Mesenchymal stem cell (in vitro differentiated cells and primary cell): ENCODE measurements at regions not wholly inside any gene's neighbourhood (a gene's known extent, or its start where the extent isn't known, plus 50 kb on each side); places are given as distances from the start of the nearest gene placed in this dataset.

Experiments
- DNase-seq: peaks from one replicate; pipeline ENCODE4 v3.0.0-alpha.2; 2013
- H2AFZ ChIP-seq: one replicate; pipeline ENCODE4 v1.6.1; 2013; ENCODE audit warnings: low read depth, mild to moderate bottlenecking, control low read depth, inconsistent platforms, low read length, moderate library complexity
- H2AK5ac ChIP-seq: 2 replicates; pipeline ENCODE4 v1.6.1; 2013; ENCODE audit warnings: low read length, moderate library complexity, mild to moderate bottlenecking, inconsistent platforms; ENCODE audit not compliant: severe bottlenecking
- H2BK120ac ChIP-seq: one replicate; pipeline ENCODE4 v1.6.1; 2013; ENCODE audit warnings: low read depth, mild to moderate bottlenecking, inconsistent platforms, low read length, moderate library complexity
- H2BK12ac ChIP-seq, 2 experiments: one replicate each; pipeline ENCODE4 v1.6.1; 2013; ENCODE audit warnings: inconsistent platforms in 2 of 2, low read length in 2 of 2, mild to moderate bottlenecking in 2 of 2, moderate library complexity in 2 of 2, control low read depth in 1 of 2
- H2BK15ac ChIP-seq: one replicate; pipeline ENCODE4 v1.6.1; 2013; ENCODE audit warnings: mild to moderate bottlenecking, low read depth, inconsistent platforms; ENCODE audit not compliant: poor library complexity, severe bottlenecking
- H2BK5ac ChIP-seq: 2 replicates; pipeline ENCODE4 v1.6.1; 2013; ENCODE audit warnings: low read depth, mild to moderate bottlenecking, low read length, control low read depth, inconsistent platforms; ENCODE audit not compliant: poor library complexity, severe bottlenecking
- H3K14ac ChIP-seq, 2 experiments: one replicate each; pipeline ENCODE4 v1.6.1; 2013; ENCODE audit warnings: inconsistent platforms in 2 of 2, low read length in 2 of 2, control low read depth in 1 of 2, mild to moderate bottlenecking in 1 of 2, moderate library complexity in 1 of 2
- H3K18ac ChIP-seq, 2 experiments: one replicate each; pipeline ENCODE4 v1.6.1; 2013; ENCODE audit warnings: inconsistent platforms in 2 of 2, low read length in 2 of 2, control low read depth in 1 of 2, low read depth in 1 of 2, mild to moderate bottlenecking in 1 of 2
- H3K23ac ChIP-seq, 2 experiments: one replicate each; pipeline ENCODE4 v1.6.1; 2013; ENCODE audit warnings: inconsistent platforms in 2 of 2, low read length in 2 of 2, mild to moderate bottlenecking in 2 of 2, moderate library complexity in 2 of 2, control low read depth in 1 of 2
- H3K27ac ChIP-seq: 2 replicates; pipeline ENCODE4 v1.5.1; 2013; ENCODE audit warnings: mild to moderate bottlenecking, moderate library complexity, low read length, control low read depth, inconsistent platforms; ENCODE audit not compliant: poor library complexity, severe bottlenecking
- H3K27me3 ChIP-seq, 2 experiments: 2 replicates each; pipeline versions ENCODE4 v1.6.1 to v1.7.0; 2013; ENCODE audit warnings: low read length in 2 of 2, mild to moderate bottlenecking in 2 of 2, moderate library complexity in 2 of 2, control low read depth in 1 of 2, inconsistent platforms in 1 of 2; ENCODE audit not compliant: control insufficient read depth in 1 of 2, insufficient read depth in 1 of 2
- H3K36me3 ChIP-seq, 2 experiments: 2 replicates each; pipeline versions ENCODE4 v1.6.1 to v1.7.0; 2013; ENCODE audit warnings: low read length in 2 of 2, control low read depth in 1 of 2, inconsistent platforms in 1 of 2, low read depth in 1 of 2, mild to moderate bottlenecking in 1 of 2; ENCODE audit not compliant: insufficient read depth in 2 of 2, control insufficient read depth in 1 of 2
- H3K4ac ChIP-seq, 2 experiments: one replicate each; pipeline ENCODE4 v1.6.1; 2013; ENCODE audit warnings: inconsistent platforms in 2 of 2, low read length in 2 of 2, mild to moderate bottlenecking in 2 of 2, moderate library complexity in 2 of 2, control low read depth in 1 of 2, low read depth in 1 of 2
- H3K4me1 ChIP-seq: 2 replicates; pipeline ENCODE4 v1.6.1; 2013; ENCODE audit warnings: low read depth, low read length, control low read depth; ENCODE audit not compliant: control insufficient read depth, insufficient read depth
- H3K4me2 ChIP-seq: 2 replicates; pipeline ENCODE4 v1.6.1; 2013; ENCODE audit warnings: low read length, mild to moderate bottlenecking, inconsistent platforms; ENCODE audit not compliant: poor library complexity, severe bottlenecking
- H3K4me3 ChIP-seq, 2 experiments: 2 replicates each; pipeline versions ENCODE4 v1.5.1 to v1.7.0; 2013; ENCODE audit warnings: low read length in 2 of 2, mild to moderate bottlenecking in 2 of 2, control low read depth in 1 of 2, low read depth in 1 of 2; ENCODE audit not compliant: insufficient read depth in 1 of 2
- H3K79me1 ChIP-seq: replicated peaks from 2 replicates; pipeline ENCODE4 v1.6.1; 2013; ENCODE audit warnings: mild to moderate bottlenecking, control low read depth, low read length, inconsistent platforms; ENCODE audit not compliant: poor library complexity, severe bottlenecking
- H3K9ac ChIP-seq: 2 replicates; pipeline ENCODE4 v1.7.0; 2013; ENCODE audit warnings: mild to moderate bottlenecking, low read length, moderate library complexity
- H3K9me3 ChIP-seq: 2 replicates; pipeline ENCODE4 v1.7.0; 2013; ENCODE audit warnings: mild to moderate bottlenecking, low read length; ENCODE audit not compliant: control insufficient read depth
- H4K8ac ChIP-seq: one replicate; pipeline ENCODE4 v1.6.1; 2013; ENCODE audit warnings: inconsistent platforms, mild to moderate bottlenecking, low read length, moderate library complexity
- H4K91ac ChIP-seq: one replicate; pipeline ENCODE4 v1.6.1; 2013; ENCODE audit warnings: mild to moderate bottlenecking, low read length, inconsistent platforms
- WGBS: methylation state at CpG from one replicate; pipeline ENCODE4 v1.1.7; 2013; ENCODE audit warnings: mixed read lengths; 5-methylcytosine and 5-hydroxymethylcytosine counted together

GRCh38 chr5:180437336-180437735 lies 56.8 kb upstream of the CNOT6 start:
- H3K27ac ChIP-seq, result no peak overlapping the region
- DNase-seq, result no peak
- peaks cover 0 to 25% of the 10 kb centered on the region in 2 experiments for H3K27me3 ChIP-seq
- no peak overlapping the region for H3K4ac ChIP-seq
- no peaks in the 10 kb centered on the region for H3K79me1 ChIP-seq
- no peak overlapping the region for H2BK120ac ChIP-seq
- H3K36me3 ChIP-seq, result no peaks in the 10 kb centered on the region
- no peak overlapping the region for H3K4me3 ChIP-seq
- WGBS, result 93% methylated on average over 7 of the region's 8 CpGs
- H2AFZ ChIP-seq, result no peak overlapping the region
- no peak overlapping the region for H3K23ac ChIP-seq
- H2BK5ac ChIP-seq, result no peak overlapping the region
- no peak overlapping the region for H3K14ac ChIP-seq
- H3K4me1 ChIP-seq, result peaks cover 1% of the 10 kb centered on the region
- H3K18ac ChIP-seq, result no peak overlapping the region
- no peak overlapping the region for H4K8ac ChIP-seq
- H2BK12ac ChIP-seq, result no peak overlapping the region
- no peak overlapping the region for H2BK15ac ChIP-seq
- no peak overlapping the region for H4K91ac ChIP-seq
- H2AK5ac ChIP-seq, result no peak overlapping the region
- no peak overlapping the region for H3K4me2 ChIP-seq
- H3K9me3 ChIP-seq, result peaks cover 2% of the 10 kb centered on the region
- H3K9ac ChIP-seq, result no peak overlapping the region

- H3K4me2 ChIP-seq, result no peak overlapping the region
- no peaks in the 10 kb centered on the region for H3K4me1 ChIP-seq
- no peak for DNase-seq
- H3K79me1 ChIP-seq, result no peaks in the 10 kb centered on the region
- no peak overlapping the region for H2AK5ac ChIP-seq
- H2BK12ac ChIP-seq, result no peak overlapping the region
- no peak overlapping the region for H4K8ac ChIP-seq
- H3K27me3 ChIP-seq, result peaks cover 0 to 25% of the 10 kb centered on the region in 2 experiments
- H3K9me3 ChIP-seq, result peaks cover 9% of the 10 kb centered on the region
- H2BK120ac ChIP-seq, result no peak overlapping the region
- 90% methylated on average over 26 of the region's 26 CpGs for WGBS
- no peak overlapping the region for H3K23ac ChIP-seq
- no peak overlapping the region for H3K14ac ChIP-seq
- H2AFZ ChIP-seq, result no peak overlapping the region
- H4K91ac ChIP-seq, result no peak overlapping the region
- H3K18ac ChIP-seq, result no peak overlapping the region
- no peak overlapping the region for H3K9ac ChIP-seq
- no peak overlapping the region for H3K4me3 ChIP-seq
- no peaks in the 10 kb centered on the region for H3K36me3 ChIP-seq
- H2BK15ac ChIP-seq, result no peak overlapping the region
- H3K4ac ChIP-seq, result no peak overlapping the region
- no peak overlapping the region for H3K27ac ChIP-seq
- H2BK5ac ChIP-seq, result no peak overlapping the region
Measured at GRCh38 chr5:180438785-180439780, 55.1 kb upstream of the CNOT6 start.

GRCh38 chr5:180439911-180440769 lies 54.0 kb upstream of the CNOT6 start:
- Histone ChIP-seq H2BK12ac (no peak overlapping the region), H2BK120ac (no peak overlapping the region), H4K8ac (no peak overlapping the region), H3K4me1 (no peaks in the 10 kb centered on the region), H3K9ac (no peak overlapping the region), H3K79me1 (no peaks in the 10 kb centered on the region), H3K36me3 (no peaks in the 10 kb centered on the region), H4K91ac (no peak overlapping the region), H2BK5ac (no peak overlapping the region), H3K27ac (no peak overlapping the region), H3K4ac (no peak overlapping the region), H3K18ac (no peak overlapping the region), H2BK15ac (no peak overlapping the region), H3K14ac (no peak overlapping the region), H3K27me3 (peaks cover 0 to 25% of the 10 kb centered on the region in 2 experiments), H3K23ac (no peak overlapping the region), H2AFZ (no peak overlapping the region), H2AK5ac (no peak overlapping the region), H3K4me3 (no peak overlapping the region), H3K4me2 (no peak overlapping the region), H3K9me3 (peaks cover 19% of the 10 kb centered on the region)
- no peak for DNase-seq
- WGBS, result 45% methylated on average over 16 of the region's 17 CpGs

GRCh38 chr5:180441564-180442051 lies 52.6 kb upstream of the CNOT6 start:
- H3K14ac ChIP-seq, result no peak overlapping the region
- no peak overlapping the region for H2BK15ac ChIP-seq
- H3K18ac ChIP-seq, result no peak overlapping the region
- no peak overlapping the region for H2AK5ac ChIP-seq
- H2BK12ac ChIP-seq, result no peak overlapping the region
- no peak overlapping the region for H3K4me2 ChIP-seq
- H4K91ac ChIP-seq, result no peak overlapping the region
- no peak overlapping the region for H3K9ac ChIP-seq
- peaks cover 22% of the 10 kb centered on the region for H3K9me3 ChIP-seq
- H2BK120ac ChIP-seq, result no peak overlapping the region
- 84% methylated on average over 14 of the region's 15 CpGs for WGBS
- peaks cover 0 to 21% of the 10 kb centered on the region in 2 experiments for H3K27me3 ChIP-seq
- no peaks in the 10 kb centered on the region for H3K4me1 ChIP-seq
- H3K4ac ChIP-seq, result no peak overlapping the region
- H3K23ac ChIP-seq, result no peak overlapping the region
- no peaks in the 10 kb centered on the region for H3K79me1 ChIP-seq
- no peak overlapping the region for H2BK5ac ChIP-seq
- no peak for DNase-seq
- H3K27ac ChIP-seq, result no peak overlapping the region
- no peak overlapping the region for H4K8ac ChIP-seq
- no peaks in the 10 kb centered on the region for H3K36me3 ChIP-seq
- no peak overlapping the region for H3K4me3 ChIP-seq
- H2AFZ ChIP-seq, result no peak overlapping the region
